Upper lobe of left lung (tissue), 4 donors: ENCODE measurements at regions not wholly inside any gene's neighbourhood (a gene's known extent, or its start where the extent isn't known, plus 50 kb on each side); places are given as distances from the start of the nearest gene placed in this dataset.

Experiments used
- EP300 ChIP-seq, 4 donors: sonication (generic); formaldehyde crosslinking; IDR thresholded peaks; one replicate each; pipeline ENCODE4 v1.5.1; 2017; ENCODE audit warnings: antibody characterized with exemption in 4 of 4, control low read depth in 2 of 4
- POLR2A ChIP-seq, 4 donors: fragments of 450-650 bp; IDR thresholded peaks; one replicate each; pipeline ENCODE4 v1.5.1; 2016 to 2017; ENCODE audit warnings: antibody characterized with exemption in 4 of 4, mild to moderate bottlenecking in 2 of 4
- POLR2AphosphoS5 ChIP-seq, 2 donors: sonication (generic); formaldehyde crosslinking; IDR thresholded peaks; one replicate each; pipeline ENCODE4 v1.5.1; 2017; ENCODE audit warnings: antibody characterized with exemption in 2 of 2
- TF ChIP-seq, protein P1 (sequence below), 6 experiments: fragments of 450-650 bp in 4 of 6; fragments of 200-600 bp in 2 of 6; sonication (generic) in 2 of 6; IDR thresholded peaks; one replicate each; pipeline ENCODE4 v1.5.1; 2016 to 2019; ENCODE audit warnings: antibody characterized with exemption in 6 of 6

DNA sequence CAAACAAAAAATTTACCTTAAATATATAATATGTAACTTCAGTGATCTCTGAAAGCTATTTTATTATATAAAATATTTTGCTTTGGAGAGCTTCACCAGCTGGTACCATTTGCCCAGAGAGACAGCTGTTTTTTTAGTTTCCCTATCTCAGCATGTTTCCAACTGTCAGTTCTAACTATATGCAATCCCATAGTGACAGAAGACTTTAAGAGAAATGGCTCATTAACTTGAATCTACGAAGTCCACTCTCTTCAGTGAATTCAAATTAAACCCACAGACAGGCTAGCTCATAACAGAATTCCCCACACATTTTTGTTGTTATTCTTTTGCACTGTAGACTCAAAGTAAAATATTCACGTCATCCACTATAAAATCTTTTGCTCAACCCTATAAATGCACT is 251.8 kb upstream of the POU5F2 start:
- TF ChIP-seq, protein P1, sequence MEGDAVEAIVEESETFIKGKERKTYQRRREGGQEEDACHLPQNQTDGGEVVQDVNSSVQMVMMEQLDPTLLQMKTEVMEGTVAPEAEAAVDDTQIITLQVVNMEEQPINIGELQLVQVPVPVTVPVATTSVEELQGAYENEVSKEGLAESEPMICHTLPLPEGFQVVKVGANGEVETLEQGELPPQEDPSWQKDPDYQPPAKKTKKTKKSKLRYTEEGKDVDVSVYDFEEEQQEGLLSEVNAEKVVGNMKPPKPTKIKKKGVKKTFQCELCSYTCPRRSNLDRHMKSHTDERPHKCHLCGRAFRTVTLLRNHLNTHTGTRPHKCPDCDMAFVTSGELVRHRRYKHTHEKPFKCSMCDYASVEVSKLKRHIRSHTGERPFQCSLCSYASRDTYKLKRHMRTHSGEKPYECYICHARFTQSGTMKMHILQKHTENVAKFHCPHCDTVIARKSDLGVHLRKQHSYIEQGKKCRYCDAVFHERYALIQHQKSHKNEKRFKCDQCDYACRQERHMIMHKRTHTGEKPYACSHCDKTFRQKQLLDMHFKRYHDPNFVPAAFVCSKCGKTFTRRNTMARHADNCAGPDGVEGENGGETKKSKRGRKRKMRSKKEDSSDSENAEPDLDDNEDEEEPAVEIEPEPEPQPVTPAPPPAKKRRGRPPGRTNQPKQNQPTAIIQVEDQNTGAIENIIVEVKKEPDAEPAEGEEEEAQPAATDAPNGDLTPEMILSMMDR (IDR thresholded peaks at IDR 0.05): no peak
- no peak for TF ChIP-seq POLR2AphosphoS5 (IDR thresholded peaks at IDR 0.05)
- no peak for TF ChIP-seq EP300 (IDR thresholded peaks at IDR 0.05)
- TF ChIP-seq POLR2A (IDR thresholded peaks at IDR 0.05): no peak
